NT2/D1 (cell line): ENCODE measurements at regions not wholly inside any gene's neighbourhood (a gene's known extent, or its start where the extent isn't known, plus 50 kb on each side); places are given as distances from the start of the nearest gene placed in this dataset.

ENCODE experiments used
- YY1 ChIP-seq: IDR thresholded peaks from 2 replicates; pipeline ENCODE4 v1.6.1; 2011; ENCODE audit not compliant: insufficient read length, insufficient read depth
- ZNF274 ChIP-seq: IDR thresholded peaks from 2 replicates; pipeline ENCODE4 v1.6.1; 2011; ENCODE audit warnings: mild to moderate bottlenecking, low read depth, low read length

DNA sequence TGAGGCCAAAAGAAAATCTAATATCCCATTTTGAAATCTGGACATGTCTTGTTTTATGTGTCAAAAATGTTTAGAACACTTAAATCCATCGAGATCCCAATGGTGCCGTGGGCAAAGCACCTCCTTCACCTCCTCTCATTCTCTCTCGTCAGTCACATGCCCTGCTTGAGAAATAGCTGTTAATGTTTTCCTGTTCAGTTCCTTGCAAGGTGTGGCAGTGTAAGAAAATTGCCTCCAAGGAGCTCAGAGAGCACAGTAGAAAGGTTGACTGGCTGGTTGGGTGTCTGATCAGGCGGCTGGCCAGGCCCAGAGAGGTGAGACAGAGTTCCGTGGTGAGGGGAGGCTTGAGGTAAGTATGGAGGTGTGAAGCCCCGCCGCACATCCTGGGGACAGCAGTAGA lies 210.2 kb downstream of the TSN start:
- TF ChIP-seq ZNF274: no peak
- no peak for TF ChIP-seq YY1
